ENCODE measurements at regions not wholly inside any gene's neighbourhood (a gene's known extent, or its start where the extent isn't known, plus 50 kb on each side); places are given as distances from the start of the nearest gene placed in this dataset.

DNA sequence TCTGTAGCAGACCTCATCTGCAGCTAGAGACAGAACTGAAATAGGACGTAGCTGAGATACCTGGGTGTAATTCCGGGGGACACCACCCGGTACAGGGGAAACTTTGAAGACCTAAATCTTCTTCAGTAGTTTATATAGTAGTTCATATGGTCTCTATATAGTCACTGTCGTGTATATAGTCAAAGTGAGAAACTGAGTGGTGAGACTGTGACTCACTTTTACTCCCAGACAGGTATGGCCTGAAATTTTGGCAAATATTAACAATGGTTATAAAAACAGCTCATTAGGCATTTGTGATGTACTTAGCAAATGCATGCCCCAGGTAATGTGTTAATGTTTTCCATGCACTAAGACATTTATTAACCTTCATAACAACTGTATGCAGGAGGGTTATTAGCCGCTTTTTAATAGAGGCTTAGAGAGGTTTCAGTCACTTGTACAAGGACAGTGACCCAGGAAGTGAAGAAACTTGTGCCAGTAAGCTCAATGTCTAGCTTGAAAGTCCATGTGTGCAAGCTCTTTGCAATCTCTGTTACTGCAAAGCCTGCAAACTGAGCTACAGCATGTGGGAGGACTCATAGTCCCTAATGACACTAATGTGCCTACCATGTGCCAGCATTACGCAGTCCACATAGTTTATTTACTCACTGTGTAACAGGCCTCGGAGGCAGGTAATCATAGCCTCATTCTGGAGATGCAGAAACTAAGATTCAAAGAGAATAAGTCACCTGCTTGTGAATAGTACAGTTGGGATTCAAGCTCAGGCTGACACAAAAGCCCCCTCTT is 165.4 kb upstream of the CHD6 start:
- Mint-ChIP-seq H3K27me3 (ENCODE audit: low read depth) (peaks cover 3% of the 10 kb centered on the region), H3K27ac (ENCODE audit: unreplicated experiment) (no peak overlapping the region), H3K4me3 (no peak overlapping the region), H3K36me3 (ENCODE audit: low read depth) (no peaks in the 10 kb centered on the region), H3K9me3 (peaks cover 2% of the 10 kb centered on the region), H3K4me1 (no peaks in the 10 kb centered on the region)
- DNase-seq (ENCODE audit: low read depth, low spot score) = no peak
- no peak for TF ChIP-seq CTCF (conservative IDR thresholded peaks at IDR 0.05)

- H3K9me3 Mint-ChIP-seq = peaks cover 2% of the 10 kb centered on the region
- no peak overlapping the region for H3K27ac Mint-ChIP-seq (ENCODE audit: unreplicated experiment)
- H3K4me1 Mint-ChIP-seq = no peaks in the 10 kb centered on the region
- H3K4me3 Mint-ChIP-seq = no peak overlapping the region
- no peak for DNase-seq (ENCODE audit: low read depth, low spot score)
- H3K36me3 Mint-ChIP-seq (ENCODE audit: low read depth) = no peaks in the 10 kb centered on the region
- H3K27me3 Mint-ChIP-seq (ENCODE audit: low read depth) = peaks cover 6% of the 10 kb centered on the region
- TF ChIP-seq CTCF (conservative IDR thresholded peaks at IDR 0.05) = no peak
Measured at GRCh38 chr20:41782730-41783406, 164.7 kb upstream of the CHD6 start.

- H3K4me3 Mint-ChIP-seq = no peak overlapping the region
- no peak for DNase-seq (ENCODE audit: low read depth, low spot score)
- no peak for TF ChIP-seq CTCF (conservative IDR thresholded peaks at IDR 0.05)
- peaks cover 8% of the 10 kb centered on the region for H3K27me3 Mint-ChIP-seq (ENCODE audit: low read depth)
- no peak overlapping the region for H3K27ac Mint-ChIP-seq (ENCODE audit: unreplicated experiment)
- H3K4me1 Mint-ChIP-seq = no peaks in the 10 kb centered on the region
- H3K9me3 Mint-ChIP-seq = peaks cover 2% of the 10 kb centered on the region
- no peaks in the 10 kb centered on the region for H3K36me3 Mint-ChIP-seq (ENCODE audit: low read depth)
Measured at GRCh38 chr20:41782255-41782654, 164.1 kb upstream of the CHD6 start.

DNA sequence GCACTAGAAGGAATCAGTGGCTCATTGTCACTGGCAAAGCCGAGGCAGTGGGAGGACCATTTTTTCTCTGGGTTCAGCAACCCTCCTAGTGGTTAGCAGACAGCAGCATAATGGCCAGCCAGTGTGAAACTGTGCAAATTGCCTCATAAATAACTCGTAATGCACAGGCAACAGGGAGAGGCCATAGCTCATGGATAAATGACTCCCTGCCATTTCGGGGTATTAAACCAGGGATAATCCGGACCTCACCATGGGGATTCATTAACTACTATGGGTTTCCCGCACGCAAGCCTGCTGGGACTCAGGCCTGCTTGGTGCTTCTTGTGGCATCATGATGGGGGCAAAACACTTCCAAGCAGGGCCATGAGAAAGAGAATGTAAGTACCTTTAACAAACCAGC is 158.2 kb upstream of the CHD6 start:
- no peaks in the 10 kb centered on the region for H3K9me3 Mint-ChIP-seq
- H3K27me3 Mint-ChIP-seq (ENCODE audit: low read depth) = peaks cover 32% of the 10 kb centered on the region
- no peak for TF ChIP-seq CTCF (conservative IDR thresholded peaks at IDR 0.05)
- H3K36me3 Mint-ChIP-seq (ENCODE audit: low read depth) = no peaks in the 10 kb centered on the region
- DNase-seq (ENCODE audit: low read depth, low spot score) = no peak
- no peak overlapping the region for H3K27ac Mint-ChIP-seq (ENCODE audit: unreplicated experiment)
- H3K4me1 Mint-ChIP-seq = no peaks in the 10 kb centered on the region
- no peak overlapping the region for H3K4me3 Mint-ChIP-seq

DNA sequence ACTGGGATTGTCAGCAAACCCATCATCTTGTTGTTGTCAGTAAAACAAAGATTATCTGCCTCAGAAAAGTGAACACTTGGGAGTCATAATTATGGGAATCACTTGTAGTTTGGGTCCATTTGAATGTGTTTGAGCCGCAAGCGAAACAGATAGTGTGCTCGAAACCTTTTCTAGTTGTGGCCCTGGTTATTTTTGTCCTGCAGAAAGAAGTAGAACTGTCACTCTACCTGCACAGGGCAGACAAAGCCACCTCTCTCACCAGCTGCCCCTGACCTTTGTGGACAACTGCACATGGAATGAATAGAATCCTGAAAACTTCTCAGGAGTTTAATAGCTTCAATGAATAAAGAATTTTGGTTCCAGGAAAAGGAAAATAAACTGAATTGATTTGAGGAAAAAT is 156.1 kb upstream of the CHD6 start:
- DNase-seq (ENCODE audit: low read depth, low spot score) = no peak
- H3K27me3 Mint-ChIP-seq (ENCODE audit: low read depth) = peaks cover 34% of the 10 kb centered on the region
- H3K4me3 Mint-ChIP-seq = no peak overlapping the region
- no peak for TF ChIP-seq CTCF (conservative IDR thresholded peaks at IDR 0.05)
- H3K27ac Mint-ChIP-seq (ENCODE audit: unreplicated experiment) = no peak overlapping the region
- H3K36me3 Mint-ChIP-seq (ENCODE audit: low read depth) = no peaks in the 10 kb centered on the region
- H3K4me1 Mint-ChIP-seq = peaks cover 20% of the 10 kb centered on the region
- no peaks in the 10 kb centered on the region for H3K9me3 Mint-ChIP-seq
